SK-N-SH (cell line): ENCODE measurements at regions not wholly inside any gene's neighbourhood (a gene's known extent, or its start where the extent isn't known, plus 50 kb on each side); places are given as distances from the start of the nearest gene placed in this dataset.

ENCODE experiments used
- CTCF ChIA-PET: fragments of 300-600, 350-600 bp; formaldehyde crosslinking; extraction: SDS; loops from one replicate; lab custom pipeline; 2021; lab: Yijun Ruan, JAX
- POLR2A ChIA-PET: fragments of 350-600 bp; sonication (Branson Sonifier 250); formaldehyde crosslinking; extraction: SDS; loops from one replicate; lab custom pipeline; 2020; ENCODE audit warnings: antibody characterized with exemption, inconsistent platforms; lab: Yijun Ruan, JAX
- DNase-seq: peaks from one replicate; pipeline ENCODE4 v3.0.0; 2012
- H2AFZ ChIP-seq: fragments of 200-600 bp; sonication (generic); 2 replicates; pipeline ENCODE4 v1.8.1; 2016; ENCODE audit warnings: antibody characterized with exemption, mild to moderate bottlenecking, low read depth
- H3F3A ChIP-seq: fragments of 200-600 bp; sonication (generic); replicated peaks from 2 replicates; pipeline ENCODE3; 2016; ENCODE audit warnings: antibody characterized with exemption, mild to moderate bottlenecking; ENCODE audit not compliant: insufficient read depth
- H3K27ac ChIP-seq, 2 experiments: fragments of 200-500 bp in 1 of 2; fragments of 200-600 bp in 1 of 2; sonication (Bioruptor generic) in 1 of 2; sonication (generic), shearing (Covaris generic) in 1 of 2; 2 replicates each; pipeline versions ENCODE4 v1.5.1 to v1.6.1; 2014 to 2016; ENCODE audit warnings: low read depth in 2 of 2, inconsistent platforms in 1 of 2, low read length in 1 of 2, mild to moderate bottlenecking in 1 of 2, mixed read lengths in 1 of 2
- H3K27me3 ChIP-seq: fragments of 200-600 bp; sonication (generic), shearing (Covaris generic); 2 replicates; pipeline ENCODE4 v1.6.1; 2016; ENCODE audit warnings: mixed run types; ENCODE audit not compliant: insufficient read depth
- H3K36me3 ChIP-seq, 2 experiments: fragments of 200-500 bp in 1 of 2; fragments of 200-600 bp in 1 of 2; sonication (Bioruptor generic) in 1 of 2; sonication (generic) in 1 of 2; replicated peaks in 1 of 2; 2 replicates each; pipeline versions ENCODE3 to v1.5.1; 2014 to 2016; ENCODE audit warnings: low read length in 1 of 2, mild to moderate bottlenecking in 1 of 2; ENCODE audit not compliant: insufficient read depth in 2 of 2, control insufficient read depth in 1 of 2
- H3K4me1 ChIP-seq, 2 experiments: fragments of 200-500 bp in 1 of 2; fragments of 200-600 bp in 1 of 2; sonication (Bioruptor generic) in 1 of 2; sonication (generic), shearing (Covaris generic) in 1 of 2; 2 replicates each; pipeline versions ENCODE4 v1.5.1 to v1.6.1; 2014 to 2016; ENCODE audit warnings: low read depth in 1 of 2, low read length in 1 of 2, mixed run types in 1 of 2; ENCODE audit not compliant: insufficient read depth in 2 of 2, control insufficient read depth in 1 of 2
- H3K4me2 ChIP-seq: fragments of 200-600 bp; sonication (generic), shearing (Covaris generic); 2 replicates; pipeline ENCODE4 v1.6.1; 2017; ENCODE audit warnings: mixed run types
- H3K4me3 ChIP-seq, 2 experiments: fragments of 200-500 bp in 1 of 2; fragments of 200-600 bp in 1 of 2; sonication (Bioruptor generic) in 1 of 2; sonication (generic), shearing (Covaris generic) in 1 of 2; 2 replicates each; pipeline versions ENCODE4 v1.5.1 to v1.8.1; 2014 to 2016; ENCODE audit warnings: low read depth in 2 of 2, inconsistent platforms in 1 of 2, low read length in 1 of 2, mild to moderate bottlenecking in 1 of 2, mixed read lengths in 1 of 2, moderate library complexity in 1 of 2
- H3K79me2 ChIP-seq: fragments of 200-600 bp; sonication (generic); 2 replicates; pipeline ENCODE4 v1.8.1; 2017; ENCODE audit warnings: mild to moderate bottlenecking; ENCODE audit not compliant: insufficient read depth
- H3K9ac ChIP-seq: fragments of 200-600 bp; sonication (generic); 2 replicates; pipeline ENCODE4 v1.6.1; 2017; ENCODE audit warnings: mixed run types
- H3K9me2 ChIP-seq: fragments of 200-600 bp; sonication (generic); 2 replicates; pipeline ENCODE4 v1.6.1; 2017; ENCODE audit warnings: mixed run types
- H3K9me3 ChIP-seq: fragments of 200-600 bp; sonication (generic); 2 replicates; pipeline ENCODE4 v1.6.1; 2017; ENCODE audit warnings: mixed run types, mild to moderate bottlenecking, moderate library complexity
- H4K20me1 ChIP-seq: fragments of 200-600 bp; sonication (generic); 2 replicates; pipeline ENCODE4 v1.6.1; 2017; ENCODE audit warnings: mild to moderate bottlenecking, mixed run types; ENCODE audit not compliant: insufficient read depth
- EZH2phosphoT487 ChIP-seq: fragments of 200-600 bp; sonication (generic); IDR thresholded peaks from 2 replicates; pipeline ENCODE4 v1.6.1; 2017; ENCODE audit warnings: low read depth, mixed run types, mild to moderate bottlenecking, antibody characterized with exemption, moderate library complexity, borderline replicate concordance
- FOSL2 ChIP-seq: IDR thresholded peaks from 2 replicates; pipeline ENCODE4 v1.4.0; 2012; ENCODE audit warnings: low read depth, mild to moderate bottlenecking, moderate library complexity, borderline replicate concordance
- FOXJ3 ChIP-seq: sonication (generic); formaldehyde crosslinking; IDR thresholded peaks from 2 replicates; pipeline ENCODE4 v1.5.1; 2020; ENCODE audit warnings: mild to moderate bottlenecking, missing genetic modification reagents
- FOXM1 ChIP-seq: IDR thresholded peaks from 2 replicates; pipeline ENCODE4 v1.4.0; 2012; ENCODE audit warnings: low read depth, mild to moderate bottlenecking
- GABPA ChIP-seq: IDR thresholded peaks from 2 replicates; pipeline ENCODE4 v1.4.0; 2012; ENCODE audit warnings: low read depth, mild to moderate bottlenecking
- GATA2 ChIP-seq: sonication (generic); formaldehyde crosslinking; IDR thresholded peaks from 2 replicates; pipeline ENCODE4 v1.5.0; 2020; ENCODE audit warnings: mild to moderate bottlenecking, missing genetic modification reagents
- JUND ChIP-seq: IDR thresholded peaks from 2 replicates; pipeline ENCODE4 v1.4.0; 2012
- POLR2AphosphoS5 ChIP-seq: IDR thresholded peaks from 2 replicates; pipeline ENCODE4 v1.6.1; 2012; ENCODE audit warnings: low read depth, low read length
- RAD21 ChIP-seq: IDR thresholded peaks from 2 replicates; pipeline ENCODE4 v1.6.1; 2012; ENCODE audit warnings: mild to moderate bottlenecking, low read length
- RFX5 ChIP-seq: IDR thresholded peaks from 2 replicates; pipeline ENCODE4 v1.6.1; 2012; ENCODE audit warnings: mild to moderate bottlenecking, improper control_type of control experiment, low read length
- SIN3A ChIP-seq: IDR thresholded peaks from 2 replicates; pipeline ENCODE4 v1.6.1; 2012; ENCODE audit warnings: low read depth, mild to moderate bottlenecking, low read length, moderate library complexity, borderline replicate concordance
- TAF1 ChIP-seq: IDR thresholded peaks from 2 replicates; pipeline ENCODE4 v1.6.1; 2012; ENCODE audit warnings: low read depth, mild to moderate bottlenecking, low read length, moderate library complexity, borderline replicate concordance
- TCF12 ChIP-seq: IDR thresholded peaks from 2 replicates; pipeline ENCODE4 v1.4.0; 2012
- TEAD4 ChIP-seq: IDR thresholded peaks from 2 replicates; pipeline ENCODE4 v1.4.0; 2012; ENCODE audit warnings: mild to moderate bottlenecking, borderline replicate concordance; ENCODE audit not compliant: insufficient read depth
- YY1 ChIP-seq: IDR thresholded peaks from 2 replicates; pipeline ENCODE4 v1.4.0; 2012; ENCODE audit warnings: low read depth, mild to moderate bottlenecking
- WGBS: methylation state at CpG from one replicate; pipeline ENCODE4 v1.1.6; 2017; ENCODE audit warnings: low lambda C conversion rate; 5-methylcytosine and 5-hydroxymethylcytosine counted together
- TF ChIP-seq, protein P1 (sequence below): fragments of 200-600 bp; sonication (generic); IDR thresholded peaks from 2 replicates; pipeline ENCODE4 v1.6.1; 2017; ENCODE audit warnings: antibody characterized with exemption, mild to moderate bottlenecking, moderate library complexity
- TF ChIP-seq, protein P2 (sequence below): fragments of 150-350 bp; IDR thresholded peaks from 2 replicates; pipeline ENCODE4 v1.6.1; 2016; ENCODE audit warnings: mild to moderate bottlenecking, low read depth, low read length
- TF ChIP-seq, protein P3 (sequence below): fragments of 150-350 bp; IDR thresholded peaks from 2 replicates; pipeline ENCODE4 v1.6.1; 2017; ENCODE audit warnings: antibody characterized with exemption, low read length, low read depth, borderline replicate concordance
- TF ChIP-seq, protein P4 (sequence below): IDR thresholded peaks from 2 replicates; pipeline ENCODE4; 2012
- TF ChIP-seq, protein P5 (sequence below): IDR thresholded peaks from 2 replicates; pipeline ENCODE4 v1.4.0; 2012; ENCODE audit warnings: low read depth, borderline replicate concordance
- TF ChIP-seq, protein P6 (sequence below): IDR thresholded peaks from 2 replicates; pipeline ENCODE4 v1.4.0; 2012; ENCODE audit warnings: low read depth

DNA sequence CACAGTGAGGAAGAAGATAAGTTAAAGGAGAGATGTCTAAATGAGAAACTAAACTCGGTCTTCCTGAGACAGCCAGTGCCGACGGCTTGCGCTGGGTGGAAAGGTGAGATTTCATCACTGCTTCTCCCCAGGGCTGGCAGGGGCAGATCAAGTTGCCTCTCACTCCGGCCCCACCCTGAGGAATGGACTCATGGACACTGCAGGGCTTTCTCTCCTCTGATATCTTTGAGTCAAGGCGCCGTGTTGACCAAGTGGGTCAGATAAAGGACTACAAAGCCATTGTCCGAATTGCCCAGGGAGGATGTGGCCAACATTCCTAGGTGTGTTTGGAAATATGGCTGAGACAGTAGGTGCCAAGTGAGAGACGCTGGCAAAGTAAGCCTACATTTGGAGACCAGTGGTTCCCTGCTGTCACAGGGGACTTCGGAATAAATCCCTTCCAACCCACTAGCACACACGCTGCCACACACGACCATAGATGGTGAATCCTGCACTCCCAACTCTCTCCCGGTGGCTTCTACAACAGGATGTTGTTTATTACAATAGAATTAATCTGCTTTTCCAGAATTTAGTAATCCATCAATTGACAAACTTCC is 156.5 kb upstream of the TSC22D1 start:
- Histone ChIP-seq H3K27me3 (no peaks in the 10 kb centered on the region), H3K9ac (no peak overlapping the region), H3F3A (no peaks in the 10 kb centered on the region), H3K4me3 (no peak overlapping the region), H3K27ac (no peak overlapping the region), H3K9me2 (no peaks in the 10 kb centered on the region), H3K4me2 (no peak overlapping the region), H4K20me1 (no peaks in the 10 kb centered on the region), H3K4me1 (peaks cover 11 to 21% of the 10 kb centered on the region in 2 experiments; a peak in 2 of 4 replicates), H2AFZ (no peak overlapping the region), H3K36me3 (no peaks in the 10 kb centered on the region), H3K9me3 (no peaks in the 10 kb centered on the region), H3K79me2 (no peaks in the 10 kb centered on the region)
- TF ChIP-seq TEAD4, result no peak
- TF ChIP-seq FOXM1, result no peak
- no peak for TF ChIP-seq RFX5
- TF ChIP-seq SIN3A, result no peak
- TF ChIP-seq RAD21, result no peak
- TF ChIP-seq, protein P1, sequence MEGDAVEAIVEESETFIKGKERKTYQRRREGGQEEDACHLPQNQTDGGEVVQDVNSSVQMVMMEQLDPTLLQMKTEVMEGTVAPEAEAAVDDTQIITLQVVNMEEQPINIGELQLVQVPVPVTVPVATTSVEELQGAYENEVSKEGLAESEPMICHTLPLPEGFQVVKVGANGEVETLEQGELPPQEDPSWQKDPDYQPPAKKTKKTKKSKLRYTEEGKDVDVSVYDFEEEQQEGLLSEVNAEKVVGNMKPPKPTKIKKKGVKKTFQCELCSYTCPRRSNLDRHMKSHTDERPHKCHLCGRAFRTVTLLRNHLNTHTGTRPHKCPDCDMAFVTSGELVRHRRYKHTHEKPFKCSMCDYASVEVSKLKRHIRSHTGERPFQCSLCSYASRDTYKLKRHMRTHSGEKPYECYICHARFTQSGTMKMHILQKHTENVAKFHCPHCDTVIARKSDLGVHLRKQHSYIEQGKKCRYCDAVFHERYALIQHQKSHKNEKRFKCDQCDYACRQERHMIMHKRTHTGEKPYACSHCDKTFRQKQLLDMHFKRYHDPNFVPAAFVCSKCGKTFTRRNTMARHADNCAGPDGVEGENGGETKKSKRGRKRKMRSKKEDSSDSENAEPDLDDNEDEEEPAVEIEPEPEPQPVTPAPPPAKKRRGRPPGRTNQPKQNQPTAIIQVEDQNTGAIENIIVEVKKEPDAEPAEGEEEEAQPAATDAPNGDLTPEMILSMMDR, result no peak
- no peak for TF ChIP-seq POLR2AphosphoS5
- TF ChIP-seq JUND, result no peak
- TF ChIP-seq, protein P2, sequence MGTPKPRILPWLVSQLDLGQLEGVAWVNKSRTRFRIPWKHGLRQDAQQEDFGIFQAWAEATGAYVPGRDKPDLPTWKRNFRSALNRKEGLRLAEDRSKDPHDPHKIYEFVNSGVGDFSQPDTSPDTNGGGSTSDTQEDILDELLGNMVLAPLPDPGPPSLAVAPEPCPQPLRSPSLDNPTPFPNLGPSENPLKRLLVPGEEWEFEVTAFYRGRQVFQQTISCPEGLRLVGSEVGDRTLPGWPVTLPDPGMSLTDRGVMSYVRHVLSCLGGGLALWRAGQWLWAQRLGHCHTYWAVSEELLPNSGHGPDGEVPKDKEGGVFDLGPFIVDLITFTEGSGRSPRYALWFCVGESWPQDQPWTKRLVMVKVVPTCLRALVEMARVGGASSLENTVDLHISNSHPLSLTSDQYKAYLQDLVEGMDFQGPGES, result no peak
- no peak for TF ChIP-seq EZH2phosphoT487
- TF ChIP-seq, protein P3, sequence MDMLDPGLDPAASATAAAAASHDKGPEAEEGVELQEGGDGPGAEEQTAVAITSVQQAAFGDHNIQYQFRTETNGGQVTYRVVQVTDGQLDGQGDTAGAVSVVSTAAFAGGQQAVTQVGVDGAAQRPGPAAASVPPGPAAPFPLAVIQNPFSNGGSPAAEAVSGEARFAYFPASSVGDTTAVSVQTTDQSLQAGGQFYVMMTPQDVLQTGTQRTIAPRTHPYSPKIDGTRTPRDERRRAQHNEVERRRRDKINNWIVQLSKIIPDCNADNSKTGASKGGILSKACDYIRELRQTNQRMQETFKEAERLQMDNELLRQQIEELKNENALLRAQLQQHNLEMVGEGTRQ, result no peak
- TF ChIP-seq YY1, result no peak
- TF ChIP-seq GATA2, result no peak
- no peak for TF ChIP-seq TCF12
- CTCF ChIA-PET, result no interaction called here
- POLR2A ChIA-PET, result no interaction called here
- no peak for DNase-seq
- 95% methylated on average over 13 of the region's 13 CpGs for WGBS

DNA sequence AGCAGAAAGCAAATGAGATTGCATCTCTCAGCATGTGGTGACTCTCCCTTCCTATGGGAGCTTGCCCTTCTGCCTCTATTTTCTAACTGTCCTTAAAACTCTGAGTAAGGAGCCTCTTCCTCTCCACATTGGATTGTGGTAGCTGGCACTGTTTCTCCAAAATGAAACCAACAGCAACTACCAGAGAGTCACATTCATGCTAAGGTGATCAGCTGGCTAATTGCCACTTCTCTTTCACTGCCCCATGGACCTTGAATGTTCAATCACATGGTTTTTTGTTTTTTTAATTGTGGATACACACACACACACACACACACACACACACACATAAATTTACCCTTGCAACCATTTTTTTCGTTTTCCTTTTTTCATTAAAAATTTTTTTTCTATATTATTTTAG is 154.7 kb upstream of the TSC22D1 start:
- Histone ChIP-seq H3K9me3 (no peaks in the 10 kb centered on the region), H3F3A (no peaks in the 10 kb centered on the region), H3K36me3 (no peaks in the 10 kb centered on the region), H3K27ac (no peak overlapping the region), H2AFZ (no peak overlapping the region), H3K9ac (no peak overlapping the region), H3K4me3 (no peak overlapping the region), H4K20me1 (no peaks in the 10 kb centered on the region), H3K27me3 (no peaks in the 10 kb centered on the region), H3K4me2 (no peak overlapping the region), H3K79me2 (no peaks in the 10 kb centered on the region), H3K4me1 (peaks cover 12 to 18% of the 10 kb centered on the region in 2 experiments; a peak in 2 of 4 replicates), H3K9me2 (no peaks in the 10 kb centered on the region)
- CTCF ChIA-PET, result interaction anchor here (0.7 to 1.4 kb wide), 3 partner anchors 18 to 247 kb away, joined by 3 to 4 read pairs (median 3); no protein-coding TSS in a partner anchor
- no peak for DNase-seq
- 29% methylated on average over 1 of the region's 1 CpG for WGBS
- POLR2A ChIA-PET, result no interaction called here
- TF ChIP-seq TEAD4 (no peak), GATA2 (no peak), TAF1 (no peak), FOSL2 (no peak), TCF12 (no peak), RFX5 (no peak), GABPA (no peak), FOXJ3 (CRISPR knock-in tag) (no peak), YY1 (no peak)
- TF ChIP-seq, protein P4, sequence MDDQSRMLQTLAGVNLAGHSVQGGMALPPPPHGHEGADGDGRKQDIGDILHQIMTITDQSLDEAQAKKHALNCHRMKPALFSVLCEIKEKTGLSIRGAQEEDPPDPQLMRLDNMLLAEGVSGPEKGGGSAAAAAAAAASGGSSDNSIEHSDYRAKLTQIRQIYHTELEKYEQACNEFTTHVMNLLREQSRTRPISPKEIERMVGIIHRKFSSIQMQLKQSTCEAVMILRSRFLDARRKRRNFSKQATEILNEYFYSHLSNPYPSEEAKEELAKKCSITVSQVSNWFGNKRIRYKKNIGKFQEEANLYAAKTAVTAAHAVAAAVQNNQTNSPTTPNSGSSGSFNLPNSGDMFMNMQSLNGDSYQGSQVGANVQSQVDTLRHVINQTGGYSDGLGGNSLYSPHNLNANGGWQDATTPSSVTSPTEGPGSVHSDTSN, result no peak
- TF ChIP-seq, protein P5, sequence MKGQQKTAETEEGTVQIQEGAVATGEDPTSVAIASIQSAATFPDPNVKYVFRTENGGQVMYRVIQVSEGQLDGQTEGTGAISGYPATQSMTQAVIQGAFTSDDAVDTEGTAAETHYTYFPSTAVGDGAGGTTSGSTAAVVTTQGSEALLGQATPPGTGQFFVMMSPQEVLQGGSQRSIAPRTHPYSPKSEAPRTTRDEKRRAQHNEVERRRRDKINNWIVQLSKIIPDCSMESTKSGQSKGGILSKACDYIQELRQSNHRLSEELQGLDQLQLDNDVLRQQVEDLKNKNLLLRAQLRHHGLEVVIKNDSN, result no peak
- TF ChIP-seq, protein P6, sequence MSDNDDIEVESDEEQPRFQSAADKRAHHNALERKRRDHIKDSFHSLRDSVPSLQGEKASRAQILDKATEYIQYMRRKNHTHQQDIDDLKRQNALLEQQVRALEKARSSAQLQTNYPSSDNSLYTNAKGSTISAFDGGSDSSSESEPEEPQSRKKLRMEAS, result no peak
- TF ChIP-seq, protein P2, result no peak
